OCI-LY3 (cell line): ENCODE measurements at regions not wholly inside any gene's neighbourhood (a gene's known extent, or its start where the extent isn't known, plus 50 kb on each side); places are given as distances from the start of the nearest gene placed in this dataset.

ENCODE experiments used
- H2AFZ ChIP-seq: fragments of 200-600, 300-600 bp; shearing (Covaris generic); 2 replicates; pipeline ENCODE4 v1.6.0; 2014; ENCODE audit warnings: antibody characterized with exemption, low read depth, low read length
- H3K27ac ChIP-seq: fragments of 200-600, 300-600 bp; sonication (generic); 2 replicates; pipeline ENCODE4 v1.5.1; 2014; ENCODE audit warnings: mild to moderate bottlenecking, low read length, moderate library complexity, mixed read lengths
- H3K27me3 ChIP-seq: fragments of 200-600, 300-600 bp; sonication (generic); 2 replicates; pipeline ENCODE4 v1.6.1; 2014; ENCODE audit warnings: low read depth, low read length, mixed read lengths
- H3K36me3 ChIP-seq: fragments of 200-600, 300-600 bp; sonication (generic); replicated peaks from 2 replicates; pipeline ENCODE3; 2014; ENCODE audit warnings: low read depth, low read length, mixed read lengths
- H3K4me1 ChIP-seq: fragments of 300-600, 200-600 bp; sonication (generic); 2 replicates; pipeline ENCODE4 v1.6.1; 2014; ENCODE audit warnings: low read length, mixed read lengths
- H3K4me2 ChIP-seq: fragments of 200-600, 300-600 bp; sonication (generic); 2 replicates; pipeline ENCODE4 v1.6.1; 2014; ENCODE audit warnings: low read length, mixed read lengths
- H3K4me3 ChIP-seq: fragments of 300-600, 200-600 bp; sonication (generic); 2 replicates; pipeline ENCODE4 v1.5.1; 2014; ENCODE audit warnings: antibody characterized with exemption, mild to moderate bottlenecking, low read length, moderate library complexity
- H3K79me2 ChIP-seq: fragments of 300-600, 200-600 bp; shearing (Covaris generic); 2 replicates; pipeline ENCODE4 v1.6.1; 2014; ENCODE audit warnings: mild to moderate bottlenecking, low read length, mixed read lengths
- H3K9ac ChIP-seq: fragments of 300-600, 200-600 bp; shearing (Covaris generic); 2 replicates; pipeline ENCODE4 v1.6.0; 2014; ENCODE audit warnings: mild to moderate bottlenecking, low read length, moderate library complexity
- H3K9me3 ChIP-seq: fragments of 200-600, 300-600 bp; shearing (Covaris generic); 2 replicates; pipeline ENCODE4 v1.6.1; 2014; ENCODE audit warnings: low read length, mixed read lengths; ENCODE audit not compliant: insufficient read depth
- H4K20me1 ChIP-seq: fragments of 200-600, 300-600 bp; sonication (generic); 2 replicates; pipeline ENCODE4 v1.6.1; 2016; ENCODE audit warnings: low read length, mixed read lengths; ENCODE audit not compliant: insufficient read depth
- CTCF ChIP-seq: fragments of 200-600, 300-600 bp; sonication (generic); IDR thresholded peaks from 2 replicates; pipeline ENCODE4 v1.5.1; 2014; ENCODE audit warnings: antibody characterized with exemption, low read length, low read depth
- EZH2phosphoT487 ChIP-seq: fragments of 200-600 bp; shearing (Covaris generic); IDR thresholded peaks from 2 replicates; pipeline ENCODE4 v1.6.1; 2018; ENCODE audit warnings: antibody characterized with exemption, mixed run types, low read depth

- no peak overlapping the region for H3K27ac ChIP-seq
- H3K79me2 ChIP-seq, result no peaks in the 10 kb centered on the region
- no peak overlapping the region for H2AFZ ChIP-seq
- H3K36me3 ChIP-seq, result no peaks in the 10 kb centered on the region
- no peak overlapping the region for H3K9ac ChIP-seq
- no peaks in the 10 kb centered on the region for H3K27me3 ChIP-seq
- no peaks in the 10 kb centered on the region for H3K4me1 ChIP-seq
- TF ChIP-seq EZH2phosphoT487 (no peak), CTCF (no peak)
- H3K4me2 ChIP-seq, result no peak overlapping the region
- H3K9me3 ChIP-seq, result no peaks in the 10 kb centered on the region
- H4K20me1 ChIP-seq, result no peaks in the 10 kb centered on the region
- no peak overlapping the region for H3K4me3 ChIP-seq
These were observed 239.9 kb upstream of the SMARCA2 start for GRCh38 chr9:1775230-1775629.

- Histone ChIP-seq H3K4me1 (no peaks in the 10 kb centered on the region), H3K36me3 (no peaks in the 10 kb centered on the region), H3K4me2 (no peak overlapping the region), H3K27ac (no peak overlapping the region), H3K27me3 (no peaks in the 10 kb centered on the region), H3K79me2 (no peaks in the 10 kb centered on the region), H3K9ac (no peak overlapping the region), H3K4me3 (no peak overlapping the region), H2AFZ (no peak overlapping the region), H4K20me1 (no peaks in the 10 kb centered on the region), H3K9me3 (no peaks in the 10 kb centered on the region)
- TF ChIP-seq CTCF (no peak), EZH2phosphoT487 (no peak)
These were observed 238.5 kb upstream of the SMARCA2 start for GRCh38 chr9:1776668-1777067.

- H3K4me3 ChIP-seq, result no peak overlapping the region
- H3K9me3 ChIP-seq, result no peaks in the 10 kb centered on the region
- no peak overlapping the region for H2AFZ ChIP-seq
- H3K27ac ChIP-seq, result no peak overlapping the region
- H3K36me3 ChIP-seq, result no peaks in the 10 kb centered on the region
- H3K79me2 ChIP-seq, result no peaks in the 10 kb centered on the region
- H3K9ac ChIP-seq, result no peak overlapping the region
- TF ChIP-seq CTCF (no peak), EZH2phosphoT487 (no peak)
- no peaks in the 10 kb centered on the region for H3K4me1 ChIP-seq
- no peaks in the 10 kb centered on the region for H3K27me3 ChIP-seq
- H3K4me2 ChIP-seq, result no peak overlapping the region
- no peaks in the 10 kb centered on the region for H4K20me1 ChIP-seq
These were observed 224.0 kb upstream of the SMARCA2 start for GRCh38 chr9:1791191-1791590.

- Histone ChIP-seq H3K4me1 (no peaks in the 10 kb centered on the region), H2AFZ (no peak overlapping the region), H3K27me3 (no peaks in the 10 kb centered on the region), H3K36me3 (no peaks in the 10 kb centered on the region), H3K9me3 (no peaks in the 10 kb centered on the region), H3K27ac (no peak overlapping the region), H3K79me2 (no peaks in the 10 kb centered on the region), H3K4me3 (no peak overlapping the region), H3K4me2 (no peak overlapping the region), H4K20me1 (no peaks in the 10 kb centered on the region), H3K9ac (no peak overlapping the region)
- TF ChIP-seq CTCF (no peak), EZH2phosphoT487 (no peak)
These were observed 220.4 kb upstream of the SMARCA2 start for GRCh38 chr9:1794547-1795270.
